GM19351 (cell line): ENCODE measurements at regions not wholly inside any gene's neighbourhood (a gene's known extent, or its start where the extent isn't known, plus 50 kb on each side); places are given as distances from the start of the nearest gene placed in this dataset.

ENCODE experiments used
- ATAC-seq: cut with Tn5 transposase; IDR thresholded peaks from one replicate; pipeline ENCODE4 v1.9.1; 2021; ENCODE audit warnings: mild to moderate bottlenecking, moderate library complexity; ENCODE audit not compliant: unreplicated experiment

DNA sequence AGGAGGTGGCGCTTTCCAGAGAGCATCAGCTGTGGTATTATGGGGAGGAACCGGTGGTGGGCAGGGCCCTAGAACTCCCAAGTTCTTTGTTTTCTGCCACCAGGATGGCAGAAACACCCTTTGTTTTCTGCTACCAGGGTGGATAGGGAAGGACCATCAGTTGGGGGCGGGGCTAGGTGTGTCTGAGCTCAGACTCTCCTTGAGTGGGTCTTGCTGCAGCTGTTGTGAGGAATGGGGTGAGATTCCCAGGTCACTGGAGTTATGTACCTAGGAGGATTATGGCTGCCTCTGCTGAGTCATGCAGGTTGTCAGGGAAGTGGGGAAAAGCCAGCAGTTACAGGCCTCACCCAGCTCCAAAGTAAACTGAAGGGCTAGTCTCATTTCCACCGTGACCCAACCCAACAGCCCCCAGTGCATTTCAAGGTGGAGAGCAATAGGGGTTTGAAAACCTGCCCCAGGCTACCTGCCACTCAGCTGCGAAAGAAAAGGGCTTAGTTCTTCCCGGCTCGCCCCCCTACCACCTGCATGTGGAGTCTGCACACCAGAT, 167.8 kb upstream of the FAM241A start:
- ATAC-seq: no peak

- ATAC-seq: no peak
Measured at GRCh38 chr4:111979921-111980320, 165.3 kb upstream of the FAM241A start.

DNA sequence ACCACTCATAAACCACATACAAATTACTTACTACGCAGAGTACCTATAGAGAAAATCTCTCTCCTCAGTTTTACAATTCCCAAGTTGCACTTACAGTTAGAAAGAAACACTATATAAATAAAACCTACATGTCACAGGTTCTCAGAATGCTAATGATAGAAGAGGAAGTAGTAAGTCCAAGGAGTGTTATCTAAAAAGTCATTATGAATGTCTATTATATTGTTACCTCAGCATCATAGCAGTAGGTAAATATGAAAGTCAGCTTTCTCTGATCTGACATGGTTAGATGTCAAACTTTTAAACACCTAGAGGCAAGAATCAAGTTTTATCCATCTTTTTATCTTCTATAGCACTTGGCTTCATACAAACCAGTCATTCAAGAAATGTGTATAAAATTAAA, 163.2 kb upstream of the FAM241A start:
- ATAC-seq: no peak

DNA sequence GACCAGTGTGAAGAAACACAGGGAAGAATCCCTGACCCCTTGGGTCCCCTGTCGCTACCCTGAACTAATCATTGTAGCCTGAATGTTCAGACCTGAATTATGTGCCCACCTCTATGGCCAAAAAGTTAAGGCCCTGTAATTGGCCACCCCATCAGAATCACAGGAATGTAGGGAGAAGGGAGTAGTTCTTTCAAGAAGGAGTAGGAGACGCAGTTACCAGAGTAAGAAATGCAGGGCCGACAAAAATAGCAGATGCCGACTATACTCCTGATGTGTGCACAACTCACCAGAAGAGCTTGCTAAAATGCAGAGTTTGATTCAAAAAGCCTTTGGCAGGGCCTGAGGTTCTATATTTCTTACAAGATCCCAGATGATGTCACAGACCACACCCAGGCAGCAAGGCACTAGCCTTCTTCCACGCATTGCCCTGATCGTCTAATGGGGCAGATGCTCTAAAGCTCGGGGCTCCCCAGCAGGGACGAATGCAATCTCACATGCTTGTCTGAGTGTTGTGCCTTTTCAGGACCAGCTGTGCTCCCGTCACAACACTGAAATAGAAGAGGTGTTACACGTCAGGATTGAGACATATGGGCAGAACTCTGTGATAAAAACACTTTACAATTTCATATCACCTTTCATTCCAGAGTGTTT, 161.0 kb upstream of the FAM241A start:
- ATAC-seq: no peak

- no peak for ATAC-seq
Measured at GRCh38 chr4:111985426-111985825, 159.8 kb upstream of the FAM241A start.

DNA sequence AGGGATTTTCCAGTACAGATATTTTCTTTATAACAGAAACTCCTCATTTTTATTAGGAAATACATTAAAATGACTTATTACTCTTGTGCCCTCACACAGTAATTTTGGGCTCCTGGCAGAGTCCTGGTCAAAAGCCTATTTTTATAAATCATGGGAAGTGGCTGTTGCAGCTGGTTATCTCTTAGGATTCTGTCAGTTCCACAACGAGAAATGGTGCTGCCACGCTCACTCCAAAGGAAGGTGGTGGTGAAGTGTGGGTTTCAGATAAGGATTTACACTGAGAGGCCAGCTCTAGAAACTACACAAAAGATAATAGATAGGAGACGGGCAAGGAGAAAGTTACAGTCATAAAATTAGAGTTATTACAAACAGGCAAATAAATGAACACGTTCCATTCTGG, 159.2 kb upstream of the FAM241A start:
- ATAC-seq: no peak

GRCh38 chr4:111988514-111988913, 156.7 kb upstream of the FAM241A start:
- ATAC-seq: no peak

- no peak for ATAC-seq
Measured at GRCh38 chr4:111989817-111990216, 155.4 kb upstream of the FAM241A start.

DNA sequence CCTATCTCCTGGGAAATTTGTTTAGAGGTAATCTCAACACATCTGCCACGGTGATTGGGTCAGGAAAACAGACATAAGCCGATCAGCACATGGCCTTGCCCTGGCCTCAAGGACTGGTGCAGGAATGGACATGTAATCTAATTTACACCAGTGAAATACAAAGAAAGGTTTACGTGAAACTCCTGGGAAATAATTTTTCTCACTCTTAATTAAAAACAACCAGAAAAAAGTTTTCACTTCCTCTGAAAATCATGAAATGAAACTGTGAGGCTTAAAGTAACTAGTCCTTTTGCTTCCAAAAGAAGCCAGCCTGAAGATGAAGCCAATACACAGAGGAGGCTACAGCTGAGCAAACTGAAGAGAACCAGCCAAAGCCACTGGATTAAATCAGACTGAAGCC, 154.1 kb upstream of the FAM241A start:
- peak; percentile 95 for ATAC-seq

- ATAC-seq: no peak
Measured at GRCh38 chr4:111991797-111992196, 153.5 kb upstream of the FAM241A start.

DNA sequence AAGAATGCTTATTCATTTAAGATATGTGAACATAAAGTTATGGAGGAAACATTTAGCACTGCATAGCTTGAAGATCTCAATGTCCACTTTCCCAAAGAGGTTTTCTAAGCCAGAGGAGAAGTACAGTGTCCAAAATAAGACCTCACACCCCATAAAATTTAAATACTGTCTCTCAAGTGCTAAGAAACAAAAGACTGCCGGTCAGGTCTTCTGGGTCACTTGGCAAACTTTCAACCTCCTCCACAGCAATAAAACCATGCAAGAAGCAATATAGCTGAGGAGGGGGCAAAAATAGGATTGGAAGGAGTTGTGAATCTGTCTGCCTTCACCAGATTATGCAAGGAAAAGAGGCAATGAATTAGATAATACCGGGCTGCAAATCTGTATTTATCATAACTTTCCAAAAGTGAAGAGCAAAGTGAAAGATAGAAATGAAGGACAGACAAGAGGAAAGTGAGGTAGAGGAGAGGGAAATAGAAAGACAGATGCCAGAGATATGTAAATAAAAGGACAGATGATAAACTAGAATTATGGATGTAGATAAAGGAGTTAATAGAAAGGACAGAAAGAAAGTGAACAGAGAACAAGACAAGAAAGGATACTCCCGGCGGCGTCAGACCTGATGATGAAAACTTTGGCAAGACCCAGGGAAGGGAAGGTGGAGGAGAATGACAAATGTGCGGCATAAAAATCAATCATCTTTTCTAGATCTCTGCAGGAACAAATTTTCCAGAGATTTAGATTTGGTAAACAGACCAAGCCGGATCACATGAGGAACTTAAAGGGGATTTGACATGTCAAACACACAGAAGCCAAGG, 152.7 kb upstream of the FAM241A start:
- no peak for ATAC-seq

DNA sequence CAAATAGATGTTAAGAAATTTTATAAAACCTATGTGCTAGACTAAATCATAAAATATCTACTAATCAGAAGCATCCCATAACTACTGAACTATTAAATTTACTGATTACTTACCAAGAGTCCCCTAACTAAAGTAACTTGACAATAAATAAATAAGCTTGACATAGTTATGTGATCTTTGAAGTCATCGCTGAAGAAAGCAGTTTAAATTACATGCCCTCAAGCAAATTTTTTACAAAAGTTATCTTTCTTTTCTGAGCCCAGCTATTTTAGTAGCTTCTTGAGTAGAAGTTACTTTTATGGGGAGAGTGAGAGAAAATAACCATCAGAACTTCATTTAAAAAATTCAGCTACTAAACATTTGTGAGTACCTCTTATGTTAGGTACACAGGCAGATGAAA, 150.9 kb upstream of the FAM241A start:
- ATAC-seq: no peak

- no peak for ATAC-seq
Measured at GRCh38 chr4:111997785-111998184, 147.5 kb upstream of the FAM241A start.

DNA sequence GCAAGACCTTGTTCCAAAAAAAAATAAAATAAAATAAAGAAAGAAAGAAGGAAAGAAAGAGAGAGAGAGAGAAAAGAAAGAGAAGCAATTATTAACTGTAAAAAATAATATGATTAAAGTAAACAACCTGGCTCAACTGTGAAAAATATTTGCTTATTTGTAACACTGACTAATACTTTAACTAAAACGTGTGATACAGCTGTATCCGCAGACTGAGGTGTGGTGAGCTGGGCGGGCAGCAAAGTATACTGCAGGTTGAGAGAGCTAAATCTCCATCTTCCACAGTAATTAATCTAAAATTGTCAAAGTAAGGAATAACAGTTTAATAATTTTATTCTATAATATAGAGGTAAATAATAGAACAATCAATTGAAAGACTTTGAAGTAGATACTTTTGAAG, 145.5 kb upstream of the FAM241A start:
- ATAC-seq: no peak

DNA sequence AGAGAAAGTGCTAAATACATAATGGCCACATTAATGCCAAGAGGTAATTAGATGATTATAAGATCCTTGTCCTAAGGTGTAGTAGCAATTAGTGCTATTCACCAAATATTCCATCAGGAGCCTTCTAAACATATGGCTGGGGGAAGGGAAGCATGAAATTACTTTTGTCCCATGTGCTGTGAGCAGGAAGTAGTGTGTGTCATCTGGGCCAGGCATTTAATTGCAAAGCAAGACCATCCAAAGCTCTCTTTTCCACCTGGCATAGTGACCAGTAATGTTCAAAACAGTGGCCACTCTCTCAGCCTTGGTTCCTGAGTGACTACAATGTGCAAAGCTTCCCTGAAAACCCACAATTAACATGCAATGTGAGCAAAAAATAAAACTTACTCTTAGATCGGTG, 144.2 kb upstream of the FAM241A start:
- no peak for ATAC-seq

GRCh38 chr4:112002248-112002661, 143.0 kb upstream of the FAM241A start:
- ATAC-seq: no peak

GRCh38 chr4:112003231-112003907, 141.9 kb upstream of the FAM241A start:
- ATAC-seq: no peak

DNA sequence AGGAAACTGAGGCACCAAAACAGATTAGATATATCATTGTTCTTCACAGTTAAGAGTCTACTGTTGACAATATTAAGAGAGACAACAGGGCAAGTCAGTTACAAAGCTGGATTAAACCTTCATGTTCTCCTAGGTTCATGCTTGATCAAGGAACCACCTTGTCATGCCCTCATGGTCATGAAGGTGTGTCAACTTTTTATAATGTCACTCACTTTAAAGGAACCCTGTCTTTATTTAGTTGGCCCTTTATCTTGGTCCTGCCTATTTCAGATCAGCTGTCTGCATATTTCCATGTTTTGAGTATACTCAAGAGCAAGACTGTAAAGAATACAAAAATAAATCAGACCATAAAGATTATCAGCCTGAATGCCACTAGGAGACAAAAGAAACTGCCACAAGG, 140.2 kb upstream of the FAM241A start:
- no peak for ATAC-seq

- no peak for ATAC-seq
Measured at GRCh38 chr4:112007391-112007790, 137.9 kb upstream of the FAM241A start.

DNA sequence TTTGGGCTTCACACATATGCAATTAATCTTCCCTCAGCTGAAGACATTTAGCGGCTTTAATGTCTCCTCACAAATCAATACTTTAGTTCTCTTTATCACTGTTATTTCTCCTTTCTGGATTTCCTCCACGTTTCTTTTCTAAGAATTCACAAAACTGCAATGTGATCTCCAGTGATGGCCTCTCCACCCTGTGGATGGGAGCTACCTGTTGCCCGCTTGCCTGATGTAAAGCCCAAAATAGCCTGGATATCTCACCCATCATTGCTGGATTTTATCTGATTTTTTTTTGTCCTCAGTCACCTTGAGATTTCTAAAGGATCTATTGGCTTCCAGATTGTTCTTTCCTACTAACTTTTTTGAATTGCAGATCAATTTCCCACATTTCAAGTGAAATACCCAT, 129.3 kb upstream of the FAM241A start:
- no peak for ATAC-seq

DNA sequence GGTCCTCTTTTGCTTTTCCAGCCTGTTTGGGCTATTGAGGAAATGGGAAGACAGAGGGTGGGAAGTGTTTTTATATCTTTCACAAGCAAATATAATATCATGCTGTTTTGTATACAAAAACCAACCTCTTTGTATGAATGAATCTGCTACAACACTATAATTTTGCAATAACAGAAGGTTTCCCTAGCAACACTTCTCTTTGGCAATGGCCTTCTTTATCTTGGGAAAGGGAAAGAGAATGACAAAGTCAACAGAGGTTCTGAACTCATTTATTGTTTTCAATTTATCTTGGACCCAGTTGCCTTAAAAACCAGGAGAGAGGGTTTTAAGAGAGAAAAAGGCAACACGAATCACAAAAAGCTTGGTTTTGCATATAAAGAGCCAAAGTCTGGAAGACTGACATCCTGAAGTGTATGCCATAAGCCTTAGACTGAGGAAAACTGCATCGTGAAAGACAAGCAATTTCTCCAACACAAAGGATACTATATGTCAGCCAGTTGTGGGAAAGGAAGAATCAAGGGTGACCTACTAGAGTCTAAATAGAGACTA, 121.8 kb upstream of the FAM241A start:
- ATAC-seq: no peak
